Suprapubic skin (tissue), 4 donors: ENCODE measurements at regions not wholly inside any gene's neighbourhood (a gene's known extent, or its start where the extent isn't known, plus 50 kb on each side); places are given as distances from the start of the nearest gene placed in this dataset.

Experiments
- DNase-seq, 2 donors: peaks; one replicate each; pipeline ENCODE4 v3.0.0-alpha.2; 2019; ENCODE audit warnings: low spot score in 2 of 2
- H3K27ac ChIP-seq: fragments of 200-600 bp; sonication (generic); one replicate; pipeline ENCODE4 v1.5.1; 2019
- H3K27me3 ChIP-seq: fragments of 200-600 bp; sonication (generic); one replicate; pipeline ENCODE4 v1.5.1; 2019
- H3K36me3 ChIP-seq: fragments of 200-600 bp; sonication (generic); one replicate; pipeline ENCODE4 v1.5.1; 2019
- H3K4me1 ChIP-seq: fragments of 200-600 bp; sonication (generic); one replicate; pipeline ENCODE4 v1.5.1; 2019
- H3K4me3 ChIP-seq: fragments of 200-600 bp; sonication (generic); one replicate; pipeline ENCODE4 v1.5.1; 2019; ENCODE audit warnings: mild to moderate bottlenecking
- H3K9me3 ChIP-seq: fragments of 200-600 bp; sonication (generic); one replicate; pipeline ENCODE4 v1.5.1; 2019
- CTCF ChIP-seq, 2 donors: fragments of 200-600 bp in 1 of 2; fragments of 450-650 bp in 1 of 2; sonication (generic) in 1 of 2; IDR thresholded peaks; one replicate each; pipeline ENCODE4 v1.5.1; 2016 to 2019; ENCODE audit warnings: antibody characterized with exemption in 2 of 2, mild to moderate bottlenecking in 1 of 2, moderate library complexity in 1 of 2
- EP300 ChIP-seq: sonication (generic); formaldehyde crosslinking; IDR thresholded peaks from one replicate; pipeline ENCODE4 v1.6.1; 2017; ENCODE audit warnings: antibody characterized with exemption
- POLR2A ChIP-seq, 2 donors: fragments of 450-650 bp; IDR thresholded peaks; one replicate each; pipeline ENCODE4 v1.6.1; 2017; ENCODE audit warnings: antibody characterized with exemption in 2 of 2, mild to moderate bottlenecking in 2 of 2, moderate library complexity in 2 of 2
- POLR2AphosphoS5 ChIP-seq, 3 donors: sonication (generic); formaldehyde crosslinking; IDR thresholded peaks; one replicate each; pipeline ENCODE4 v1.6.1; 2017; ENCODE audit warnings: antibody characterized with exemption in 3 of 3
- WGBS: methylation state at CpG from one replicate; pipeline ENCODE4 v1.1.5; 2018; 5-methylcytosine and 5-hydroxymethylcytosine counted together

DNA sequence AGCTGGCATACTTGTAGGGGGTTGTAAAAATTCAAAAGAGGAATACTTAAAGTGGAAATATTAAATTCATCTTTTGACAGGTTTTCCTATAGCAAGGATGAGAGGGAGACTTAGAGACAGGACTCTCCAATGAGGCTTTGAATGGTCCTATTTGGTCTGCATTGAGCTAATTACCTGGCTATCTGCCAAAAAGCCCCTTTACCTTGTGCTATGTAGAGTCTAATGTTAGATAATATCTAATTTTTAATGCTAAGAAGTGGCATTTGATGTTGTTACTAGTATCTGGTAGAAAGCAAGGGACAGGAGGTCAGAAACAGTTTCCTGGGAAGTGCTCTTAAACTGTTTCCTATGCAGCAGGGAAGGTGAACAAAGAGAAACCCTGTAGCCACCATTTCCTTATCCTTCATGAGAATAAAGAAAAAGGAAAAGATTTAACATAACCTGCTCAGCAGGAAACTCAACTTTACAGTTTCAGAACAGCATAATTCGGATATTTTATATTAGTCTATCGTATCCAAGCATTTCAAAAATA is 550.0 kb downstream of the SOX5 start:
- H3K9me3 ChIP-seq: no peaks in the 10 kb centered on the region
- H3K4me1 ChIP-seq: no peaks in the 10 kb centered on the region
- H3K36me3 ChIP-seq: no peaks in the 10 kb centered on the region
- TF ChIP-seq CTCF (IDR thresholded peaks at IDR 0.05): no peak
- no peak for TF ChIP-seq POLR2A (IDR thresholded peaks at IDR 0.05)
- TF ChIP-seq EP300: no peak
- TF ChIP-seq POLR2AphosphoS5 (IDR thresholded peaks at IDR 0.05): no peak
- H3K4me3 ChIP-seq: no peak overlapping the region
- H3K27me3 ChIP-seq: no peaks in the 10 kb centered on the region
- H3K27ac ChIP-seq: no peak overlapping the region
- WGBS: 21% methylated on average over 2 of the region's 2 CpGs
- DNase-seq: no peak

GRCh38 chr12:23415180-23415579 is 534.3 kb downstream of the SOX5 start:
- Histone ChIP-seq H3K4me3 (no peak overlapping the region), H3K27me3 (no peaks in the 10 kb centered on the region), H3K36me3 (no peaks in the 10 kb centered on the region), H3K27ac (no peak overlapping the region), H3K9me3 (no peaks in the 10 kb centered on the region), H3K4me1 (no peaks in the 10 kb centered on the region)
- WGBS: 67% methylated on average over 3 of the region's 3 CpGs
- no peak for DNase-seq
- TF ChIP-seq POLR2A (IDR thresholded peaks at IDR 0.05) (no peak), CTCF (IDR thresholded peaks at IDR 0.05) (no peak), EP300 (no peak)

DNA sequence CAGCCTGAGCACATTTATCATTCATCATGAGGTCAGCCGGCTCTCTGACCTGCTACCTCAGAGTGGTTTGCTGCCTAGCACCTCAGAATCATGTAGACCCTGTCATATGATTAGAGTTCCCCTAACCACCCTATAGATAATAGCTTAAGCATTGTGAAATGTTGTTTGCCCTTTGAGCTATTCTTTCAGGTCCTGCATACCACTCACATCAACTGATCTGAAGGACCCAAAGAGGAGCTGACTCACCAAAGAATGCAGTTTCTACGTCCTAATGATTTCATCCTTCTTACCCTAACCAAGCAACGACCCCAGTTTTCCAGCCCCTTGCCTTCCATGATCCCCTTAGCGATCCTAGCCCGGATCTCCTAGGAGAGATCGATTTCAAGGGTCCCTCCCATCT is 527.9 kb downstream of the SOX5 start:
- Histone ChIP-seq H3K36me3 (no peaks in the 10 kb centered on the region), H3K27me3 (no peaks in the 10 kb centered on the region), H3K4me3 (no peak overlapping the region), H3K9me3 (no peaks in the 10 kb centered on the region), H3K4me1 (no peaks in the 10 kb centered on the region), H3K27ac (no peak overlapping the region)
- WGBS: 73% methylated on average over 6 of the region's 6 CpGs
- DNase-seq: no peak
- TF ChIP-seq EP300 (no peak), POLR2A (IDR thresholded peaks at IDR 0.05) (no peak), POLR2AphosphoS5 (IDR thresholded peaks at IDR 0.05) (no peak), CTCF (IDR thresholded peaks at IDR 0.05) (no peak)

DNA sequence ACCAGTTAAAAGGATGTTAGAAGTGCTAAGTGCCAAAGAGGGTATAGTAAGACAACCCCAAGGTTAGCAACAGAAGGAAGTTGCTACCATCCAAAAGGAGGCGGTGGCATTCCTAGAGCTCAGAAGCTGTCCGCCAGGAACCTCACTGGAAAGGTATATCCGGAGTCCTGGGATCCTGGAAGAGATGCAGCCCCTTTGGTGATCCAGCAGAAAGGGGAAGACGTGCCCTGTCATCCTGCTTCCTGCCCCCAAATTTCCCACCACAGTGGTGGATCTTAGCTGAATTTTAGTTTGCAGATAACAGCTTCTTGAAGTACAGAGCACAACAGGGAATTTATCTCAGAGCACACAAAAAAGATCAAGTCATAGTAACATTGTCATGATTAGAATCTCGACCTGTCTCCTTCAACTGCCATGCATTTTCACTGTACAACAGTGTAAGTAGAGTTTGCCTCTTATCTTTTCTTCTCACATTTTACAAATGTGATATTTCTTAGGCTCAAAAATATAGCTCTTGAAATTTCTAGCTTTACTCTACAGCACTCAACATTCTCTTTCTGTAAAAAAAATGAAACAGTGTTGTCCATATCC is 526.3 kb downstream of the SOX5 start:
- H3K27ac ChIP-seq: no peak overlapping the region

GRCh38 chr12:23423796-23424195 is 525.7 kb downstream of the SOX5 start:
- H3K9me3 ChIP-seq: no peaks in the 10 kb centered on the region
- WGBS: 68% methylated on average over 2 of the region's 2 CpGs
- H3K27ac ChIP-seq: no peak overlapping the region
- H3K36me3 ChIP-seq: no peaks in the 10 kb centered on the region
- H3K4me1 ChIP-seq: no peaks in the 10 kb centered on the region
- TF ChIP-seq EP300 (no peak), POLR2A (IDR thresholded peaks at IDR 0.05) (no peak), CTCF (IDR thresholded peaks at IDR 0.05) (no peak), POLR2AphosphoS5 (IDR thresholded peaks at IDR 0.05) (no peak)
- H3K27me3 ChIP-seq: no peaks in the 10 kb centered on the region
- DNase-seq: no peak
- no peak overlapping the region for H3K4me3 ChIP-seq

More for the DNA sequence above, 526.3 kb downstream of the SOX5 start:
- no peak overlapping the region for H3K4me3 ChIP-seq
- H3K27me3 ChIP-seq: no peaks in the 10 kb centered on the region
- H3K4me1 ChIP-seq: no peaks in the 10 kb centered on the region
- no peak for DNase-seq
- WGBS: 90% methylated on average over 5 of the region's 5 CpGs
- TF ChIP-seq POLR2AphosphoS5 (IDR thresholded peaks at IDR 0.05): no peak
- no peak for TF ChIP-seq CTCF (IDR thresholded peaks at IDR 0.05)
- no peak for TF ChIP-seq POLR2A (IDR thresholded peaks at IDR 0.05)
- no peak for TF ChIP-seq EP300
- H3K36me3 ChIP-seq: no peaks in the 10 kb centered on the region
- H3K9me3 ChIP-seq: no peaks in the 10 kb centered on the region
